Caco-2 (cell line): ENCODE measurements at regions not wholly inside any gene's neighbourhood (a gene's known extent, or its start where the extent isn't known, plus 50 kb on each side); places are given as distances from the start of the nearest gene placed in this dataset.

ENCODE experiments used
- BruUV-seq: library from RNA; stranded (reverse); fragments of 400-500 nt; replicated peaks from 2 replicates; lab custom pipeline; 2021; lab: Mats Ljungman, UMichigan
- CTCF ChIA-PET: fragments of 300-600 bp; sonication (Branson Sonifier 250); formaldehyde crosslinking; loops from one replicate; lab custom pipeline; 2022; ENCODE audit warnings: antibody characterized with exemption; lab: Charles Lee
- POLR2A ChIA-PET: fragments of 300-600 bp; sonication (Branson Sonifier 250); formaldehyde crosslinking; loops from one replicate; lab custom pipeline; 2022; ENCODE audit warnings: antibody characterized with exemption; lab: Charles Lee
- DNase-seq, 2 experiments: peaks; one replicate each; pipeline versions ENCODE4 v3.0.0 to v3.0.0-alpha.2; 2020 to 2022
- H3K27me3 ChIP-seq: replicated peaks from 2 replicates; pipeline ENCODE4 v1.6.0; 2011; ENCODE audit warnings: low read length; ENCODE audit not compliant: control insufficient read depth, insufficient read depth
- H3K36me3 ChIP-seq: 2 replicates; pipeline ENCODE4 v1.5.1; 2011; ENCODE audit warnings: low read length; ENCODE audit not compliant: control insufficient read depth, insufficient read depth
- H3K4me1 ChIP-seq: fragments of 250-450 bp; sonication (Bioruptor Pico); 2 replicates; pipeline ENCODE4 v1.5.1; 2020; ENCODE audit warnings: mild to moderate bottlenecking
- H3K4me3 ChIP-seq: 2 replicates; pipeline ENCODE4 v1.5.1; 2011; ENCODE audit warnings: low read depth, mild to moderate bottlenecking, control low read depth, low read length
- H3K9me3 ChIP-seq: fragments of 250-450 bp; sonication (Bioruptor Pico); 2 replicates; pipeline ENCODE4 v1.5.1; 2020; ENCODE audit warnings: mild to moderate bottlenecking, moderate library complexity
- H3K27ac Mint-ChIP-seq: one replicate; pipeline ENCODE4 v1.8.0; 2022; ENCODE audit warnings: mixed read lengths; ENCODE audit not compliant: unreplicated experiment
- H3K27me3 Mint-ChIP-seq: one replicate; pipeline ENCODE4 v1.8.0; 2022; ENCODE audit warnings: mixed read lengths; ENCODE audit not compliant: insufficient read depth, unreplicated experiment
- H3K36me3 Mint-ChIP-seq: one replicate; pipeline ENCODE4 v1.8.0; 2022; ENCODE audit warnings: mild to moderate bottlenecking, mixed read lengths; ENCODE audit not compliant: insufficient read depth, unreplicated experiment
- H3K4me1 Mint-ChIP-seq: one replicate; pipeline ENCODE4 v1.8.0; 2022; ENCODE audit warnings: low read depth, mixed read lengths; ENCODE audit not compliant: unreplicated experiment
- H3K4me3 Mint-ChIP-seq: one replicate; pipeline ENCODE4 v1.8.0; 2022; ENCODE audit warnings: mild to moderate bottlenecking, moderate library complexity, mixed read lengths; ENCODE audit not compliant: unreplicated experiment
- H3K9me3 Mint-ChIP-seq: one replicate; pipeline ENCODE4 v1.8.0; 2022; ENCODE audit warnings: mixed read lengths; ENCODE audit not compliant: unreplicated experiment
- CTCF ChIP-seq, 2 experiments: fragments of 200-600 bp in 1 of 2; IDR thresholded peaks; 1 replicate in 1 of 2; 2 replicates in 1 of 2; pipeline versions ENCODE4 v1.5.1 to v1.8.0; 2011 to 2022; ENCODE audit warnings: antibody characterized with exemption in 1 of 2, control low read depth in 1 of 2, inconsistent platforms in 1 of 2, low read depth in 1 of 2, low read length in 1 of 2, mild to moderate bottlenecking in 1 of 2, moderate library complexity in 1 of 2; ENCODE audit not compliant: insufficient read depth in 1 of 2, severe bottlenecking in 1 of 2, unreplicated experiment in 1 of 2
- intact Hi-C: fragments of 100-400 bp; cut with micrococcal nuclease; formaldehyde crosslinking; loops from one replicate; pipeline ENCODE4 v1.10.0; 2022; ENCODE audit not compliant: unreplicated experiment

- H3K36me3 Mint-ChIP-seq = no peaks in the 10 kb centered on the region
- no peak overlapping the region for H3K4me3 ChIP-seq
- H3K4me3 Mint-ChIP-seq = no peak overlapping the region
- ChIA-PET POLR2A (no interaction called here), CTCF (no interaction called here)
- H3K27me3 Mint-ChIP-seq = peaks cover 2% of the 10 kb centered on the region
- TF ChIP-seq CTCF (IDR thresholded peaks at IDR 0.05; ENCODE audit: insufficient read depth in 1 of 2, low read depth in 1 of 2, low read length in 1 of 2, severe bottlenecking in 1 of 2, unreplicated experiment in 1 of 2) = no peak
- H3K4me1 ChIP-seq = 0 out of 2 replicates have a peak, but pooled peaks cover 3% of the 10 kb centered on the region
- H3K36me3 ChIP-seq = no peaks in the 10 kb centered on the region
- no TSS peak for BruUV-seq
- H3K4me1 Mint-ChIP-seq = peaks cover 7% of the 10 kb centered on the region
- no peaks in the 10 kb centered on the region for H3K9me3 Mint-ChIP-seq
- no peak for DNase-seq
- H3K27me3 ChIP-seq = no peaks in the 10 kb centered on the region
- H3K27ac Mint-ChIP-seq = no peak overlapping the region
- H3K9me3 ChIP-seq = no peaks in the 10 kb centered on the region
- intact Hi-C loops = no loop called here
Observed at GRCh38 chr5:30933599-30933998, 259.9 kb upstream of the CDH6 start.

- Histone ChIP-seq H3K36me3 (no peaks in the 10 kb centered on the region), H3K4me1 (0 out of 2 replicates have a peak, but pooled peaks cover 6% of the 10 kb centered on the region), H3K4me3 (no peak overlapping the region), H3K27me3 (no peaks in the 10 kb centered on the region), H3K9me3 (no peaks in the 10 kb centered on the region)
- no peak for TF ChIP-seq CTCF (IDR thresholded peaks at IDR 0.05; ENCODE audit: insufficient read depth in 1 of 2, low read depth in 1 of 2, low read length in 1 of 2, severe bottlenecking in 1 of 2, unreplicated experiment in 1 of 2)
- DNase-seq = no peak
- Mint-ChIP-seq H3K36me3 (no peaks in the 10 kb centered on the region), H3K4me1 (peaks cover 7% of the 10 kb centered on the region), H3K27me3 (peaks cover 2% of the 10 kb centered on the region), H3K4me3 (no peak overlapping the region), H3K27ac (no peak overlapping the region), H3K9me3 (no peaks in the 10 kb centered on the region)
- no TSS peak for BruUV-seq
- CTCF ChIA-PET = no interaction called here
- POLR2A ChIA-PET = no interaction called here
- intact Hi-C loops = no loop called here
Observed at GRCh38 chr5:30932273-30933017, 261.0 kb upstream of the CDH6 start.

GRCh38 chr5:30930736-30931135 is 262.8 kb upstream of the CDH6 start:
- H3K4me3 Mint-ChIP-seq = no peak overlapping the region
- CTCF ChIA-PET = no interaction called here
- H3K4me1 Mint-ChIP-seq = peaks cover 7% of the 10 kb centered on the region
- no TSS peak for BruUV-seq
- no peaks in the 10 kb centered on the region for H3K36me3 Mint-ChIP-seq
- no peak overlapping the region for H3K27ac Mint-ChIP-seq
- POLR2A ChIA-PET = no interaction called here
- no peaks in the 10 kb centered on the region for H3K27me3 Mint-ChIP-seq
- no peaks in the 10 kb centered on the region for H3K9me3 Mint-ChIP-seq
- 0 out of 2 replicates have a peak, but pooled peaks cover 6% of the 10 kb centered on the region for H3K4me1 ChIP-seq
- no peaks in the 10 kb centered on the region for H3K36me3 ChIP-seq
- H3K27me3 ChIP-seq = no peaks in the 10 kb centered on the region
- intact Hi-C loops = no loop called here
- H3K4me3 ChIP-seq = no peak overlapping the region
- H3K9me3 ChIP-seq = no peaks in the 10 kb centered on the region
- no peak for DNase-seq
- no peak for TF ChIP-seq CTCF (IDR thresholded peaks at IDR 0.05; ENCODE audit: insufficient read depth in 1 of 2, low read depth in 1 of 2, low read length in 1 of 2, severe bottlenecking in 1 of 2, unreplicated experiment in 1 of 2)
